ENCODE measurements at regions not wholly inside any gene's neighbourhood (a gene's known extent, or its start where the extent isn't known, plus 50 kb on each side); places are given as distances from the start of the nearest gene placed in this dataset.
"Not testable (repeated sequence)": the region's sequence is repeated elsewhere in the genome, so short reads cannot be mapped to it uniquely, and the experiment has no call there.

DNA sequence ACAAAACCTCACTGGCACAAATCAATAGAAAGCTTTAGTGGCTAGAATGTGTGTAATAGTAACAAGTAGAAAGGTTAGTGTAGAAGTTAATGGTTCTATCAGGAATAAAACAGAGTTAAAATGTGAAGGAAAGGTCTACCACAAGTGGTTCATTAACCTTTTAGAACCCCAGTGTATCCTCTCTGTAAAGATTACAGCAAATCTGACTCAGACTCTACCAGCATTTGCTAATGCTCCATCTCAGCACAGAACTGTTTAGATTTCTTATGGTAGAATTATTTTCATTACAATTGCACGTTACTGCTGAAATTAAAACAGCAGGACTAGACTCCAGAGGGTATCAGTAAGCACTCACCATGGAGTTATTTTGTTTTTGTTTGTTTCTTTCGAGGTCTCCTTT, 609.0 kb upstream of the LMO3 start:
- no peak for DNase-seq

DNA sequence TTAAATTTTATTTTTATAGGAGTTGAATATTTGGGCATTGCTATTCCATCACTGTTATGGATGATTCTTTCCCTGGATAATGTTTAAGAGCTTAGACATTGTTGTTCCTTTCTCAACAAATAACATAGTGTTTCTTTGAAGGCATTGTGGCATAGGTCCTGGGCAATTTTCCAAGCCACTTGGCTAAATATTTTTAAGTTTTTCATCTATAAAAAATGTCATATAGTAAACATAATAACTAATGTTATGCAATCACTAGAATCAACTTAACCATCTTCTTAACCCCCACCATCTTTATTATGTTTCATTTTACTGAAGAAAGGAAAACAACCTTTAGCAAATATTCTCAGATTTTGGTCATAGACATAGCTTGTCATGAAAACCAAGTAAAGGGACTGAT, 600.6 kb upstream of the LMO3 start:
- DNase-seq: no peak

DNA sequence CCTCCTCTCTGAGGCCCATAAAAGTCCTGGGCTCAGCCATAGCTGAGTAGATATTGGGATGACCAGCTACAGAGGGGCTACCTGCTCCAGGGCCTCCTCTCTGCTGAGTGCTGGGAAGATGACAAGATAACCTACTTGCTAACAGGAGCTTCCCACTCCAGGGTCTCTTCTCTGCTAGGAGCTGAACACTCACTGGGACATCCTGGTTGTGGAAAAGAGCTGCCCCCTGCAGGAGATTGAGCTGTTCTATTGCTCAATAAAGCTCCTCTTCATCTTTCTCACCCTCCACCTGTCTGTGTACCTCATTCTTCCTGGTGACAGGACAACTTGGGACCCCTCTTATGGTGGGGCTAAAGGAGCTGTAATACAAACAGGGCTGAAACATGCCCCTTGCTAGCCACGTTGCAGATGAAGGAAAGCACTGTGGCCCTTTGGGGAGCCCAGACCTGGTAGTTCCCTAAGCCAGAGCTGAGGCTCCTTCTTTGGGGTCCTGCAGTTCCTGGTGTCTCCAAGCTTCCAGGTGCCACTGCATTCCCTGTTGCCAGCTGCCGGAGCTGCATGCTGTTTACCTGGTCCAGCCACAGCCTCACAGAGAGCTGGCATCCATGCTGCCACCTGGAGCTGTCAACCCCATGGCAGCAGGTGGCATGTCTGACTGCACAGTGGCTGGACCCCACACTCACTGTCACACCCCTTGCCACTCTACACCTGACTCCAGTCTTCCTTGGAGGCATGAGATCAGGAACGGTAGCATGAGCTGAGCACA, 598.5 kb upstream of the LMO3 start:
- no peak for DNase-seq

DNA sequence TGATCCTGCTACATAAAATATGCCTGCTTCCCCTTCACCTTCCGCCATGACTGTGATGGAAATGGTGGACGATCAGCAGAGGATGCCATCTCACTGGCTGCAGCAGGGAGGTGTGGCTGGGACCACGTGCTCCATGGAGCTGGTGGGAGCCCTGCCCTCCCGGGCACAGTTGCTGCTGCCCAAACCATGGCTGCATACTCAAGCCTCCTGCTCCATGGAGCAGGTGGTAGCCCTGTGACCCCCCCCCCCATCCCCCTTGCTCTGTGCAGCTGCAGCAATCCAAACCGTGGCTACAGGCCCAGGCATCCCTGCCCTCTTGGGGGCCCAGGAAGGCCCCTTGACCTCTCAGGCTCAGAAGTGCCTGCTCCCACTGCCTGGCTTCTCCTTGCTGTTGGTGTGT, 597.5 kb upstream of the LMO3 start:
- DNase-seq: no peak

DNA sequence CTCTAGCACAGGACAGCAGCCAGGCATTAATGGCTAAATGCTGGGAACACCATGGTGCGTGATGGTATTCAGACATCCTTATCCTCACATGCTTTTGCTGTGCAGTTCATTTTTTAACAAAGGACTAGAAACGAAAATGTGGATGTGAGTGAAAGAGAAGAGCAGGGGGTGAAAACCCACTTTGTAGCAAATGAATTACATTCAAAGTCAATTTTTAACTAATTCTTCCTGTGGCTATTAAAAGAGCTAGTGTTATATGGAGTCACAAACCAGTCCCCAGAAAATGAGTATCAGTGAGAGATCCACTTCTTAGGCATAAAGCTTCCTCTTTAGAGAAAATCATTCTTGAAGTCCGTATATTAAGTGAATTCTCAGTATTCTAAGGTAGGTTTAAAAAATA, 592.0 kb upstream of the LMO3 start:
- no peak for DNase-seq

GRCh38 chr12:17192721-17193120, 586.8 kb upstream of the LMO3 start:
- DNase-seq: no peak

DNA sequence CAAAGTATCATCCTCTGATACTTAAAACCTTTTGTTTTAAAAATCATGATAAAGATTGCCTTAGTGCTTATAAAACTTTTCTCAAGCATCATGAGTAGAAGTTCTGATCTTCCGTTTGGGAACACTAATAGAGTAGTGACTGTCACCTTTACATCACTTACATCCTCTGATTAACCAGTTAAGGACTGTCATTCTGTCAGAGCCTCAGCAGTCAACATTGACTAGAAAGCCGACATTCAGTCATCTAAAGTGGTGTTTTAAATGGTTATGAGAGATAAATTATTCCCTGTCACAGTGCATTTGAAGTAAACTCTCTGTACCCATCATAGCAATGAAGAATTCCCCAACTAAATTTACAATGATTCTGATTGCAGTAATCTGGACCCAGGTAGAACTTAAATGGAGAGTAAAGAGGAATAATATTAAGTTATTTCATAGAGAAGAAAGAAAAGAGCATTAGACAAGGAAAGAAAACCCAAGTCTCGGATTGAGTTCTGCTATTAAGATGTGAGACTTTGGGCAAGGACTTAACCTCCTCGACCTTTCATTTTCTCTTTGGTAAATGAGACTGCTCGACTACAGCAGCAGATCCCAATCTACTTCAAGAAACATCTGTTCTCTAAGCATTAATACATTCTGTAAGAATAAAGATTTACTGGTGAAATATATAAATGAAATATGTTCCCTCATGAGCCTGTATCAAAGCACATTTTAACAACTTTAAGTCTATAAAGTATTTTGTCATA, 563.9 kb upstream of the LMO3 start:
- DNase-seq: no peak

- DNase-seq: no peak
Measured at GRCh38 chr12:17159506-17160300, 553.7 kb upstream of the LMO3 start.

DNA sequence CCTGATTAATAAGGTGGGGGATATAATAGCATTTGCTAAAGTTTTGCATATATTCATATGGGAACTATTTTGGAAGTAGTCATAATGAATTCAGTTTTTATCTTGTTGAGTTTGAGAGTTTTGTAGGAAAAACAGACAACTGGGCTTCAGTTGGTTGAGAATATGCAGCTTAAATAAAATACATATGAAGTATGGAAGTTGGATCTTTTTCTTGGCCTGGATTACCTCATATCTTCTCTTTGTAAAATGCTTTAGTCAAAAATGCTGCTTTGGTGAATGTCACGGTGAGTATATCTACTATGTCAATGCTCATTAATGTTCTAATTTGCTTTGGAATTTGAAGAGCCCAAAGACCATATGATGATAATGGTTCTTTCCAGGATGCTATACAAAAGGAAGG, 552.2 kb upstream of the LMO3 start:
- no peak for DNase-seq

GRCh38 chr12:17151917-17152316, 546.0 kb upstream of the LMO3 start:
- no peak for DNase-seq

GRCh38 chr12:17148706-17149105, 542.7 kb upstream of the LMO3 start:
- no peak for DNase-seq

- no peak for DNase-seq
Measured at GRCh38 chr12:17142856-17143255, 536.9 kb upstream of the LMO3 start.

DNA sequence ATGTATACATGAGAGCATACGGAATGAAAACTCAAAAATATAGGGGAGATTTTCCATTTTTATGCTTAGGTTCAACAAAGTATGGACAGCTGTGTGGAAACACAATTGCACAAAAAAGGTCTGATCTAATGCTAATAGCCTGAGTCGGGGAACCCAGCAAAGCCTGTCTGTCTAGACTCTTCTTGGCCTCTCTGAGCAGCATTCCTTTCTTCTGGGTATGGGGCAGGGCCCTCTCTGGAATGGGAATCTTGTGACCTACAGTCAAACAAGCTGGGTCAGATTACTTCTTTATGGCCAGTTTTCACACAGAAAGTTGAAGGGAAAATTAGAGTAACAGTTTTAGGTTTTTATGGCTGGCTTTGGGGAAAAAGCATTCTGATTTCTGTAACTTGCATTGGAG, 534.0 kb upstream of the LMO3 start:
- no peak for DNase-seq

- DNase-seq: no peak
Measured at GRCh38 chr12:17137396-17137795, 531.4 kb upstream of the LMO3 start.

DNA sequence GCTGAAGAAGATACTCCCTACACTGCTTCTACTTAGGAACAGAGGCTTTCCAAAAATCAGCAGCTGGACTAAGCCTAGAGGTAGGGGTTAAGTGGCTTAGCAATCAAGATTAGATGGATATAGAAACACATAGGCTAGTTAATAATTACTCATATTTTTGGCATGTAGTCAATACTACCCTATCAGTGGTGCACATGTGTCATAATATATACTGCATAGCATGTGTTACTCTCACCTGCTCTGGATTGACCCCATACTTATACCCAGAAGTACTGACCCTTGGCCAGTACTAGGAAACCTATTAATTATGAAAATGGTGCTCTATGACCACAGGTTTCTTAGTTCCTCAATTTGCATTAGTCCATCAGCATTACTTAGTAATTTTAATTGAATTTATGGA, 528.4 kb upstream of the LMO3 start:
- no peak for DNase-seq

GRCh38 chr12:17132336-17132735, 526.4 kb upstream of the LMO3 start:
- DNase-seq: no peak

DNA sequence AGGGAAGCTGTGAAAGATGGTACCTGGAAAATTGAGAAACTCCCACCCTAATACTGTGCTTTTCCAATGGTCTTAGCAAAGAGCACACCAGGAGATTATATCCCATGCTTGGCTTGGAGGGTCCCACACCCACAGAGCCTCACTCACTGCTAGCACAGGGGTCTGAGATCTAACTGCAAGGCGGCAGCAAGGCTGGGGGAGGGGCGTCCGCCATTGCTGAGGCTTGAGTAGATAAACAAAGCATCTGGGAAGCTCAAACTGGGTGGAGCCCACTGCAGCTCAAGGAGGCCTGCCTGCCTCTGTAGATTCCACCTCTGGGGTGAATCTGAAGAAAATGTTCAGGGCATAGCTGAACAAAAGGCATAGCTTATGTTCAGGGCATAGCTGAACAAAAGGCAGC, 510.6 kb upstream of the LMO3 start:
- not testable (repeated sequence) for DNase-seq

GRCh38 chr12:17110316-17110715, 504.4 kb upstream of the LMO3 start:
- DNase-seq: no peak

DNA sequence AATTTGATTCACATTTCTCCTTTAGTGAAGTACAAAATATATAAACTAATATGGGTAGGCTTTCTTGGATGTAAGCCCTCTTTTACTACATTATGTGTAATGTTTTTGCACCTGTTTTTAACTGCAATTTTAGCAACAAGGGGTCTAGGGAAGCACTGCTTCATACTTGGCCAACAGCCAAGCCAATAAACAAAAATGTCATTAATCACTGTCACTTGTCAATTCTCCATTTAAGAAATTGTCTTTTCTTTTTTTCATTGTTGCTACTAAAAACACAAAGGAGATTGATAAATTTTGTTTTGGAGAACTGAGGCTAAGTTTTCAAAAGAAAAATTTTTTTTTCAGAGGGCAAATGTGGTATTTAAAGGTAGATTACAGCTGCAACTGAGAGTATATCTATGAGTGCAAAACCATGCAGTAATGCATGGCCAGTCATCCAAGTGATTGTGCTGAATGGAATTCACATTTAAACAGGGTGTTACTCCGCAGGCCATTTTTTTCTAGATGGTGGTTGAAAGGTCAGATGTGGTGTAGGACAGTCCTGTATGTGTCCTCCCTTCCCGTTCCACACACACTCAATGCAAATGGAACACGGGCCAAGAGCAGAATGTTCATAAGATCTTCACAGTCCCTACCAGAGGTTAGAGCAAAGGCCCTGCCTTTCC, 503.0 kb upstream of the LMO3 start:
- DNase-seq: no peak

GRCh38 chr12:17104801-17105200, 498.8 kb upstream of the LMO3 start:
- DNase-seq: no peak

DNA sequence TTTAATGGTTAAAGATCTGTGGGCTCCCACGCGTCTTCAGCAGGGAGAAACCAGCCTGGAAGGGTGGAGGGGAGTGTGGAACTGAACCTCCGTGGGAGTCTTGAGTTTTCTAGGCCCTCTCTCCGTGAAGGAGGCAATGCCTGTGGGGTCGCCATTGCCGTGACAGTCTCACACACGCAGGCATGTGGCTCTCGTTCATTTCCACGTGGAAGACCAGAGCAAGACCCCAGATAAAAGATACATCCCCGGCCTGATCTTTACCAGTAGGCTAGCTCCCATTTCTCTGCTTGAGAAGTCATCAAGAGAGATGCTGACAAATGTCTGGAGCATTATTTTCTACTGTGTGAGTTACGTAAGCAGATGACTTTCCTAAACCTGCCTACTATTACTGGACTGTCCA, 491.7 kb upstream of the LMO3 start:
- no peak for DNase-seq

GRCh38 chr12:17084831-17085230, 478.9 kb upstream of the LMO3 start:
- DNase-seq: no peak

Measured in inflammatory macrophage (primary cell).